Activated naive CD4-positive, alpha-beta T cell (primary cell): ENCODE measurements at regions not wholly inside any gene's neighbourhood (a gene's known extent, or its start where the extent isn't known, plus 50 kb on each side); places are given as distances from the start of the nearest gene placed in this dataset.
A peak's percentile ranks its signal among the peaks of the same experiment; 100 is the strongest.

Source experiments
- DNase-seq, 4 experiments: peaks; one replicate each; lab custom pipeline; 2025; lab: John Stamatoyannopoulos, UW

DNA sequence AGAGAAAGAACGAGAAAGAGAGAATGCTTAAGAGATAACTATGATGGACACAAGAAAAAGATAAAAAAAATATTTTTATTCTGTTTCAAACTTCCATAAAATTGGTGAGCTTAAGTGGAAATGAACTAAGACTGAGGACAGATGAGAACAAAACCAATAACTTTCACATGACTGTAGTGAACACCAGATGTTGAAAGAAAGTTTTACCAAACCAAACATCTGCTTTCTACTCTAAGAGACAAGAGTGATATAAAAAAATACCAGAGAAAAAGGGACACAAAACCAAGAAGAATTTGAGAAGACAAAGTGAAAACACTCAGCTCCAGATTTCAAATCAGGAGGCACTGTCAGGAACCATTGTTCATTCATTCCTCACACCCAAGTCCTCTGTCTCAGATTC is 147.9 kb downstream of the IMPG2 start:
- DNase-seq = no peak

GRCh38 chr3:101171681-101172191 is 148.6 kb downstream of the IMPG2 start:
- no peak for DNase-seq

- no peak for DNase-seq
Measured at GRCh38 chr3:101170806-101171558, 149.4 kb downstream of the IMPG2 start.

GRCh38 chr3:101170062-101170771 is 150.2 kb downstream of the IMPG2 start:
- peak in 1 of 4 experiments; percentile 0 for DNase-seq

DNA sequence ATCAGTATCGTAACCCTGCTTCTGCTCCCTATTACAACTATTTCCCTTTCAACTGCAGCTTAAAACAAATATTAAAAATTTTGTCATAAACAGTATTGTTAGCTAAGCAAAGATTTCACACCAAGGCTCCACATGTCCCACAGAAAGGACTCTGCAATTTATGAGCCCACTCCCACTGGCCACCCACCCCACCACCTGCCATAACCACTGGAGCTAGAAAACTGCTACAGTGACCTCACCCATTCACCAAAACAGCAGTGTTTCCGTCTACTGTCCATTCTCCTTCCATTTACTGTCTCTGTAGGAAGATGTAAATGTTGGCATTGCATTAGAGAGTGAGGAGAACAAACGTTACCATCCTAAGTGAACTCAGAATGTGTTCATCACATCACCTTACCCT is 150.9 kb downstream of the IMPG2 start:
- no peak for DNase-seq

DNA sequence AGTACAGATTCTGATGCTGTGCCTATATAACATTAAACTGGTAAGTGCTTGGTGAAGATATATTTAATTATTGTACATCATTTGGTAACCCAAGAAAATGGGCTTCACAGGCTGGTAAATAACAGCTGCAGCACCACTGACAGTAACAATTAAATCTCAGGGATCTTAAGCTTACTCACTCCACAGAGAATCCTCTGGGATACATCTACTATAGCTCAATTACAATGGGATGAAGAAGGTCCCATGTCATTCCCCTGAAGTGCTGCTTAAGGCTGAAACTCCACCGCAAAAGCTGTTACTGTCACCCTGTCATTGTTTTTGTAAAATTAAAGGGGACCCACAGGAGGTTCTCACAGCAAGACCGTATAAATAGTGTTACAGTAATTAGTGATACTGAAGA is 153.0 kb downstream of the IMPG2 start:
- no peak for DNase-seq

DNA sequence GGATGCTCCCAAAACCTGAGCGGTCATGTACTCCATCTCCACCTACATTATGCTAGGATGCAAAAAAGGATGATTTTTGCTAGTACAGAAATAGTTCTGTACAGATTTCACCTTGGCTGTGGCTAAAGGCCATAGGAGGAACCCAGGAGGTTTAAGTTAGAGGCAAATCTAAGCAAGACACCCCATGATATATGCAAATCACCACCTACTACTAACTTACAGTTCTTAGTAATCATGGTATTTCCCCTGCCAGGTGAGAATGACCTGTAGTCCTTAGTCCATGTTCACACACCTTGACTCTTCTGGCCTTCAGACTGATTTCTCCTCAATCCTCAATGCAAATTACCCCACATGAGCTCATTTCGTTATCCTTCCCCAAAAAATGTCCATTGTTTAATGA is 154.2 kb downstream of the IMPG2 start:
- no peak for DNase-seq

DNA sequence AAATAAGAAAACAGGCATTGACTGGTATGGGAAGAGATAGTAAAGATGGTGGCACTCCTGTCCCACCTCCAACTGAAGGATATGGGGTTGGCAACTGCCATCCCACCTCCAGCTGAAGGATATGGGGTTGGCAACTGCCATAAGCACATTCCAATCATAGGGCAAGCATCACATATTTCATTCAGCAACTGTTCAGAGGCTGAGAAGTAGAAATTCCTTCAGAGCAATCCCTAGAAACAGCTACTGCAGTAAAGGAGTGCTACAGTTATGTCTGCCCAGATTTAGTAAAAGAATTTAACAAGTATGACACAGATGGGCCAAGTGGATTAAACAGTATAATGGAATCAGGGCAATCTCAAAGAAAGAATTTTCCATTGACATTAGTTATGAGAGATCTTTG is 156.8 kb downstream of the IMPG2 start:
- no peak for DNase-seq

DNA sequence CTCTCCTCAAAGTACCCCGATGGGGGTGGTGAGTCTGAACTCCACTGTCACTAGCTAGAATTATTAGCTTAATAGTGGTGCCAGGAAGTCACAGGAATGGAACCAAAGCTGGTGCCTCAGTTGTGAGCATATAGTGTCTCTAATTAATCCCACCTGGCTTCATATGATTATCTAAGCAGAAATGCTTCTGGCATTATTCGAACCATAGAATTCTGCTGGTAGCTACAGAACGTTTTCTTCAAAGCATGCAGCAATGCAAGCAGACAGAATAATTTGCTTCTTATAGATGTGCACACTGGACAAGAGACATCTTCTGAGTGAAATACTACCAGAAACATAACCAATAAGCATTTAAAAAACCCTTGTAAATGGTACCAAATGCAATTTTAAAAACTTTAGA is 160.9 kb downstream of the IMPG2 start:
- DNase-seq = no peak

- no peak for DNase-seq
Measured at GRCh38 chr3:101158374-101158773, 162.0 kb downstream of the IMPG2 start.

- no peak for DNase-seq
Measured at GRCh38 chr3:101156787-101157345, 163.5 kb downstream of the IMPG2 start.

GRCh38 chr3:101155825-101156224 is 162.6 kb upstream of the ABI3BP start:
- DNase-seq = no peak

DNA sequence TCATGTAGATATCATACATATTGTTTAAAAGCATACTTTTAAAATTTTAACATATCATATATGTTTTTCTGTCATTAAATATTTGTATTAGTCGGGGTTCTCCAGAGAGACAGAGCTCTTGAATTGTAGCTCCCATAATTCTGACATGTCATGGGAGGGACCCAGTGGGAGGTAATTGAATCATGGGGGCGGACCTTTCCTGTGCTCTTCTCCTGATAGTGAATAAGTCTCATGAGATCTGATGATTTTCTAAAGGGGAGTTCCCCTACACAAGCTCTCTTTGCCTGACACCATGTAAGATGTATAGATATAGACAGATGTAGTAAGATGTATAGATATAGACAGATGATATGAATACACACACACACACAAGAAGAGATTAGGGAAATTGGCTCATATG is 161.2 kb upstream of the ABI3BP start:
- DNase-seq = no peak

GRCh38 chr3:101151286-101151913 is 158.2 kb upstream of the ABI3BP start:
- DNase-seq = no peak

GRCh38 chr3:101150504-101150903 is 157.3 kb upstream of the ABI3BP start:
- DNase-seq = no peak

GRCh38 chr3:101149707-101150106 is 156.5 kb upstream of the ABI3BP start:
- DNase-seq = no peak

GRCh38 chr3:101149251-101149650 is 156.0 kb upstream of the ABI3BP start:
- no peak for DNase-seq

DNA sequence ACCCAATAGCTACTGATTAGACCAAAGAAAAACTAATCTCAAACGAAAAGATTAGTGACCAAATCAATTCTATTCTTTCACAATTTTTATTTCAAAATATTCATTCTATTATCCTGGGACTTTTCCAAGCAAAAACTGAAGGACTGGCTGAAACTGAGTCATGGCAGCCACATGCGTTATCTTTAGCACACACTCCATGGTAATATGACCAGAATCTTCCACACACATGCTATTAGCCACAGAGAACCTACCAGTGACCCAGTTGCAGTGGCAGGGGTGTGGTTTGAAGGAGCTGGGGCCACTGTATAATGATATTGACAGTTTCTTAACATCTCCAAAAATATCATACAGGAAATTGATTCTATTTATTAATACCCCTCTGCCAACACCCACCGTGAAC is 154.8 kb upstream of the ABI3BP start:
- no peak for DNase-seq

- no peak for DNase-seq
Measured at GRCh38 chr3:101146946-101147345, 153.7 kb upstream of the ABI3BP start.

DNA sequence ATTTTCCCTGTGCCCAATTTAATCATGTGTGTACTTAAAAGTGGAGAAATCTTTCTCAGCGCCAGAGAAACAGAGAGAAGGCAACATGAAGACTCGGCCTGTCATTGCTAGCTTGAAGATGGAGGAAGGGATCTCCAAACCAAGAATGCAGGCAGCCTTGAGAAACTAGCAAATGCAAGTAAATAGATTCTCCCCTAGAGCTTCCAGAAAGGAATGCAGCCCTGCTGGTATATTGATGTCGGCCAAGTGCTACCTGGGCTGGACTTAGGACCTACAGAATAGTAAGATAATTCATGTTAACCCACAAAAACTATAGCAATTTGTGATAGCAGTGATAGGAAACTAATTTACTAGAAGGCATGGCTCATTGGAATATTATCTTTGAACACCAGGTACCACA is 150.9 kb upstream of the ABI3BP start:
- no peak for DNase-seq

DNA sequence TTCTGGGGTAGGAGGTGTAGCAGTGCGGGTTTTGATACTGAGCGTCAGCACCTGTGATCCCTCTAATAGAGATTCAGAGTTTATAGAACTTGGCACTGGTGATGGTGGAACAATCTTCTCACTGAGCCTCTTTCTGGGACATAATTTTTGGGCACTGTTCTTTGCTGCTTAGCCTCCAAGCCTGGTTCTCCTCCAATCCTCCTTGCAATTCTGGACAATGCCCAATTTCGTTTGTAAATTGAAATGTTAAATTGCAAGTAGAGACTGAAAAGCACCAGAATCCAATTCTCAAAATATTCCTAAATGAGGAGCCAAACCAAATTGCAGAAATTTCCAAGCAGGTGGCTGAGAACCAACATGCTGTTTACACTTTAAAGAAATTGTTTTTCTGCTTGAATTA is 149.8 kb upstream of the ABI3BP start:
- DNase-seq = no peak

GRCh38 chr3:101142160-101142559 is 148.9 kb upstream of the ABI3BP start:
- no peak for DNase-seq

DNA sequence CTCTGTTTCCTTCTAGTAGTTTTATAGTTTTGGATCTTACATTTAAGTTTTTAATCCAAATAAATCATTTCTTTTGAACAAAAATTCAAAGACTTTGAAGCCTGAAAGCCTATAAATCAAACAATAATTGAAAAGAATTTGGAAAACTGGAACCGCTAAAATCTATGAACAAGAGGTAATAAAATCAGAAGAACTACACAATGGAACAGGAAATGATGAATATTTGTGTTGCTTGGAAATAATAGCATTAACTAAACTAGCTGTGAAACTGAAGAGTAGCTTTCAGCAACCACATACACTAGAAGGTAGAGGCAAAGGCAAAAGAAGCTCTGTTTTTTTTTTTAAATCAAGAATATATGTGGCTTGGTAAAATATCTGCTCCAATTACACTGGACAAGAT is 147.9 kb upstream of the ABI3BP start:
- DNase-seq = no peak
